NCI-H82 (cell line): ENCODE measurements at regions not wholly inside any gene's neighbourhood (a gene's known extent, or its start where the extent isn't known, plus 50 kb on each side); places are given as distances from the start of the nearest gene placed in this dataset.

Source experiments
- DNase-seq: peaks from one replicate; lab custom pipeline; 2025; lab: John Stamatoyannopoulos, UW

- no peak for DNase-seq
Measured at GRCh38 chr2:116319935-116320334, 1494.6 kb upstream of the DDX18 start.

- DNase-seq: peak; percentile 4
Measured at GRCh38 chr2:116329280-116329679, 1485.2 kb upstream of the DDX18 start.

- no peak for DNase-seq
Measured at GRCh38 chr2:116340690-116341089, 1473.8 kb upstream of the DDX18 start.

GRCh38 chr2:116366212-116366611, 1448.3 kb upstream of the DDX18 start:
- DNase-seq: no peak

- DNase-seq: no peak
Measured at GRCh38 chr2:116378786-116379185, 1435.7 kb upstream of the DDX18 start.

GRCh38 chr2:116411211-116411610, 1403.3 kb upstream of the DDX18 start:
- no peak for DNase-seq

GRCh38 chr2:116413659-116414058, 1400.8 kb upstream of the DDX18 start:
- no peak for DNase-seq

- no peak for DNase-seq
Measured at GRCh38 chr2:116416731-116417377, 1397.6 kb upstream of the DDX18 start.

GRCh38 chr2:116435648-116436047, 1378.8 kb upstream of the DDX18 start:
- DNase-seq: no peak

- no peak for DNase-seq
Measured at GRCh38 chr2:116440104-116440653, 1374.3 kb upstream of the DDX18 start.

GRCh38 chr2:116442418-116442817, 1372.1 kb upstream of the DDX18 start:
- DNase-seq: no peak

- no peak for DNase-seq
Measured at GRCh38 chr2:116444256-116444872, 1370.1 kb upstream of the DDX18 start.

- DNase-seq: no peak
Measured at GRCh38 chr2:116450990-116451389, 1363.5 kb upstream of the DDX18 start.

- no peak for DNase-seq
Measured at GRCh38 chr2:116452651-116453050, 1361.8 kb upstream of the DDX18 start.

GRCh38 chr2:116456429-116456828, 1358.1 kb upstream of the DDX18 start:
- DNase-seq: no peak

GRCh38 chr2:116467243-116467642, 1347.2 kb upstream of the DDX18 start:
- no peak for DNase-seq

GRCh38 chr2:116477229-116477628, 1337.3 kb upstream of the DDX18 start:
- no peak for DNase-seq

- DNase-seq: no peak
Measured at GRCh38 chr2:116487336-116487735, 1327.2 kb upstream of the DDX18 start.

- no peak for DNase-seq
Measured at GRCh38 chr2:116489292-116489691, 1325.2 kb upstream of the DDX18 start.

GRCh38 chr2:116489944-116490343, 1324.5 kb upstream of the DDX18 start:
- DNase-seq: no peak

- DNase-seq: no peak
Measured at GRCh38 chr2:116490511-116491145, 1323.9 kb upstream of the DDX18 start.

GRCh38 chr2:116491292-116491691, 1323.2 kb upstream of the DDX18 start:
- no peak for DNase-seq

- no peak for DNase-seq
Measured at GRCh38 chr2:116499389-116499788, 1315.1 kb upstream of the DDX18 start.
